ENCODE measurements at regions not wholly inside any gene's neighbourhood (a gene's known extent, or its start where the extent isn't known, plus 50 kb on each side); places are given as distances from the start of the nearest gene placed in this dataset.

- H3K27me3 ChIP-seq (replicated peaks in 1 of 4; ENCODE audit: control insufficient read depth in 3 of 4, extremely low read depth in 1 of 4, insufficient read depth in 3 of 4, low read length in 3 of 4), result no peaks in the 10 kb centered on the region
- no peak overlapping the region for H2BK120ac ChIP-seq (replicated peaks; ENCODE audit: low read depth, low read length)
- H3K23ac ChIP-seq (ENCODE audit: insufficient read length), result no peak overlapping the region
- no peak overlapping the region for H4K8ac ChIP-seq (ENCODE audit: extremely low read depth, insufficient read depth, low read length)
- H3K4ac ChIP-seq (replicated peaks; ENCODE audit: insufficient read length, low read depth, low read length), result no peak overlapping the region
- H3K4me1 ChIP-seq (replicated peaks in 1 of 4; ENCODE audit: control insufficient read depth in 3 of 4, insufficient read depth in 4 of 4, low read length in 3 of 4), result no peaks in the 10 kb centered on the region
- no peak overlapping the region for H3K4me3 ChIP-seq (ENCODE audit: extremely low read depth in 1 of 4, insufficient read depth in 2 of 4, low read depth in 3 of 4, low read length in 4 of 4)
- H3K9me3 ChIP-seq (ENCODE audit: insufficient read depth in 2 of 2, low read depth in 1 of 2, low read length in 1 of 2), result no peaks in the 10 kb centered on the region
- DNase-seq (ENCODE audit: low read depth in 1 of 2, low spot score in 2 of 2) (no peak), FAIRE-seq (no peak)
- no peak overlapping the region for H2AK5ac ChIP-seq (ENCODE audit: low read depth, low read length)
- no peak overlapping the region for H2AFZ ChIP-seq (ENCODE audit: low read length)
- H4K20me1 ChIP-seq (replicated peaks in 1 of 2; ENCODE audit: control insufficient read depth in 1 of 2, insufficient read depth in 2 of 2, low read length in 2 of 2), result no peaks in the 10 kb centered on the region
- ChIA-PET CTCF (ENCODE audit: partially characterized antibody) (no interaction called here), POLR2A (ENCODE audit: partially characterized antibody) (no interaction called here)
- no peaks in the 10 kb centered on the region for H3K36me3 ChIP-seq (ENCODE audit: control insufficient read depth in 2 of 4, insufficient read depth in 4 of 4, low read length in 3 of 4)
- no peak overlapping the region for H4K5ac ChIP-seq (ENCODE audit: insufficient read length, low read depth, low read length)
- H4K91ac ChIP-seq (replicated peaks; ENCODE audit: insufficient read length, low read length), result no peak overlapping the region
- H3K27ac ChIP-seq (ENCODE audit: low read depth, low read length), result no peak overlapping the region
- H3K79me2 ChIP-seq (ENCODE audit: control insufficient read depth in 1 of 2, insufficient read depth in 2 of 2, low read length in 2 of 2), result no peaks in the 10 kb centered on the region
- no peak overlapping the region for H2BK15ac ChIP-seq (ENCODE audit: low read length)
- WGBS, 2 experiments (ENCODE audit: extremely low coverage in 1 of 2, insufficient coverage in 1 of 2, insufficient read length in 1 of 2, insufficient replicate concordance in 2 of 2, low coverage in 1 of 2, low lambda C conversion rate in 2 of 2, missing lambda C conversion rate in 1 of 2), result 95% methylated on average over 3 of the region's 3 CpGs; no CpG with 5 or more reads in 1 of the 2 experiments
- no peaks in the 10 kb centered on the region for H3K23me2 ChIP-seq (ENCODE audit: low read depth, low read length)
- no peak overlapping the region for H3K18ac ChIP-seq (ENCODE audit: extremely low read depth, low read length)
- no peak overlapping the region for H2BK20ac ChIP-seq (ENCODE audit: low read length)
- H3K79me1 ChIP-seq (ENCODE audit: low read depth, low read length), result no peaks in the 10 kb centered on the region
- H3K56ac ChIP-seq (replicated peaks; ENCODE audit: insufficient read length, low read depth, low read length), result no peak overlapping the region
- no peak overlapping the region for H2BK12ac ChIP-seq (ENCODE audit: low read depth, low read length)
- no peak overlapping the region for H3K9ac ChIP-seq (replicated peaks in 1 of 4; ENCODE audit: extremely low read depth in 1 of 4, low read depth in 3 of 4, low read length in 3 of 4)
- H3K4me2 ChIP-seq (ENCODE audit: insufficient read depth in 1 of 2, low read depth in 2 of 2, low read length in 2 of 2), result no peak overlapping the region
- H3K14ac ChIP-seq (ENCODE audit: insufficient read length), result no peak overlapping the region
- no peak overlapping the region for H2BK5ac ChIP-seq (ENCODE audit: low read depth, low read length)
- TF ChIP-seq TCF12 (IDR thresholded peaks at IDR 0.05; ENCODE audit: low read depth, low read length), result no peak
- no peak for TF ChIP-seq MAX (IDR thresholded peaks at IDR 0.05)
- TF ChIP-seq ATF2 (IDR thresholded peaks at IDR 0.05; ENCODE audit: low read length), result no peak
Measured at GRCh38 chr17:71910002-71910401, 210.8 kb upstream of the SOX9 start.
